SU-DHL-6 (cell line): ENCODE measurements at regions not wholly inside any gene's neighbourhood (a gene's known extent, or its start where the extent isn't known, plus 50 kb on each side); places are given as distances from the start of the nearest gene placed in this dataset.

Experiments
- CTCF ChIP-seq: fragments of 200-600 bp; sonication (generic); IDR thresholded peaks from one replicate; pipeline ENCODE4 v1.5.1; 2017; ENCODE audit warnings: antibody characterized with exemption, mild to moderate bottlenecking, low read length, moderate library complexity; ENCODE audit not compliant: insufficient read depth, poor library complexity, severe bottlenecking
- EZH2phosphoT487 ChIP-seq: fragments of 200-600 bp; sonication (generic), shearing (Covaris generic); conservative IDR thresholded peaks from 2 replicates; pipeline ENCODE4 v1.6.1; 2018; ENCODE audit warnings: mild to moderate bottlenecking, antibody characterized with exemption, low read length, moderate library complexity, mixed read lengths

- TF ChIP-seq CTCF (no peak), EZH2phosphoT487 (no peak)
Observed at GRCh38 chr2:191514613-191515012, 163.3 kb upstream of the NABP1 start.
